ENCODE measurements at regions not wholly inside any gene's neighbourhood (a gene's known extent, or its start where the extent isn't known, plus 50 kb on each side); places are given as distances from the start of the nearest gene placed in this dataset.

GRCh38 chr5:143664623-143665022, 147.3 kb upstream of the HMHB1 start:
- TF ChIP-seq CTCF (conservative IDR thresholded peaks at IDR 0.05) (no peak), EZH2 (IDR thresholded peaks at IDR 0.05; ENCODE audit: low read depth) (no peak)

Measured in PC-9 (cell line).